B cell (primary cell): ENCODE measurements at regions not wholly inside any gene's neighbourhood (a gene's known extent, or its start where the extent isn't known, plus 50 kb on each side); places are given as distances from the start of the nearest gene placed in this dataset.

ENCODE experiments used
- ATAC-seq: fragments of 200-7000 bp; cut with Tn5 transposase; one replicate; pipeline ENCODE4 v1.10.0; 2021; ENCODE audit warnings: low read depth, mild to moderate bottlenecking, moderate number of reproducible peaks, moderate library complexity
- CTCF ChIA-PET: fragments of 350-600 bp; sonication (Branson Sonifier 250); formaldehyde crosslinking; loops from one replicate; lab custom pipeline; 2021; ENCODE audit warnings: antibody characterized with exemption, inconsistent platforms; lab: Charles Lee
- POLR2A ChIA-PET: fragments of 350-600 bp; sonication (Branson Sonifier 250); formaldehyde crosslinking; loops from one replicate; lab custom pipeline; 2021; ENCODE audit warnings: antibody characterized with exemption; lab: Charles Lee
- DNase-seq: peaks from one replicate; pipeline ENCODE4 v3.0.0; 2013
- H2AFZ ChIP-seq: 2 replicates; pipeline ENCODE4 v1.6.1; 2012; ENCODE audit warnings: mild to moderate bottlenecking, low read depth, low read length; ENCODE audit not compliant: insufficient read depth, poor library complexity, severe bottlenecking
- H3K27ac ChIP-seq, 2 donors: 1 replicate in 1 of 2; 2 replicates in 1 of 2; pipeline ENCODE4 v1.5.1; 2012 to 2013; ENCODE audit warnings: low read length in 2 of 2, mild to moderate bottlenecking in 2 of 2, moderate library complexity in 1 of 2
- H3K27me3 ChIP-seq, 4 experiments: fragments of 200-600 bp in 1 of 4; sonication (generic) in 1 of 4; replicated peaks in 1 of 4; 1 replicate in 2 of 4; 2 replicates in 2 of 4; pipeline versions ENCODE4 v1.6.1 to v1.7.0; 2013 to 2016; ENCODE audit warnings: low read length in 3 of 4, mild to moderate bottlenecking in 2 of 4, mixed read lengths in 1 of 4, moderate library complexity in 1 of 4; ENCODE audit not compliant: insufficient read depth in 4 of 4, control insufficient read depth in 3 of 4; ENCODE audit errors: control extremely low read depth in 1 of 4
- H3K36me3 ChIP-seq, 2 experiments: replicated peaks in 1 of 2; 1 replicate in 1 of 2; 2 replicates in 1 of 2; pipeline versions ENCODE4 v1.6.1 to v1.7.1; 2013; ENCODE audit warnings: low read length in 1 of 2; ENCODE audit not compliant: insufficient read depth in 2 of 2, control insufficient read depth in 1 of 2; ENCODE audit errors: control extremely low read depth in 1 of 2, extremely low read depth in 1 of 2
- H3K4me1 ChIP-seq, 2 donors: fragments of 200-600 bp in 1 of 2; sonication (generic) in 1 of 2; 1 replicate in 1 of 2; 2 replicates in 1 of 2; pipeline versions ENCODE4 v1.5.1 to v1.6.1; 2013 to 2017; ENCODE audit warnings: low read length in 2 of 2; ENCODE audit not compliant: control insufficient read depth in 2 of 2, insufficient read depth in 2 of 2
- H3K4me2 ChIP-seq: replicated peaks from 2 replicates; pipeline ENCODE3; 2012; ENCODE audit warnings: mild to moderate bottlenecking, low read depth, low read length; ENCODE audit not compliant: poor library complexity, severe bottlenecking
- H3K4me3 ChIP-seq, 5 experiments: fragments of 200-600 bp in 1 of 5; sonication (generic) in 1 of 5; 1 replicate in 3 of 5; 2 replicates in 2 of 5; pipeline versions ENCODE4 v1.5.1 to v1.7.0; 2011 to 2016; ENCODE audit warnings: low read length in 4 of 5, mild to moderate bottlenecking in 4 of 5, low read depth in 2 of 5, control low read depth in 1 of 5, moderate library complexity in 1 of 5; ENCODE audit not compliant: insufficient read depth in 1 of 5; ENCODE audit errors: control extremely low read depth in 1 of 5, extremely low read depth in 1 of 5
- H3K79me2 ChIP-seq: fragments of 200-600 bp; sonication (generic); one replicate; pipeline ENCODE4 v1.6.0; 2016; ENCODE audit warnings: low read length; ENCODE audit not compliant: control insufficient read depth, insufficient read depth
- H3K9ac ChIP-seq: fragments of 200-600 bp; sonication (generic); 2 replicates; pipeline ENCODE4 v1.6.1; 2017; ENCODE audit warnings: mild to moderate bottlenecking, low read length, moderate library complexity
- H3K9me3 ChIP-seq, 3 donors: one replicate each; pipeline versions ENCODE4 v1.6.1 to v1.7.1; 2013; ENCODE audit warnings: low read length in 2 of 3; ENCODE audit not compliant: control insufficient read depth in 2 of 3, insufficient read depth in 1 of 3; ENCODE audit errors: control extremely low read depth in 1 of 3
- H4K20me1 ChIP-seq: 2 replicates; pipeline ENCODE4 v1.6.0; 2012; ENCODE audit warnings: mild to moderate bottlenecking, low read length; ENCODE audit not compliant: insufficient read depth, control insufficient read depth, poor library complexity, severe bottlenecking
- H3K27ac Mint-ChIP-seq: one replicate; pipeline ENCODE4 v1.8.0; 2021; ENCODE audit warnings: mixed read lengths
- H3K27me3 Mint-ChIP-seq: one replicate; pipeline ENCODE4 v1.8.0; 2021; ENCODE audit warnings: mixed read lengths
- H3K4me1 Mint-ChIP-seq: one replicate; pipeline ENCODE4 v1.8.0; 2021; ENCODE audit warnings: mixed read lengths
- H3K4me3 Mint-ChIP-seq: one replicate; pipeline ENCODE4 v1.8.0; 2021; ENCODE audit warnings: mixed read lengths
- H3K9me3 Mint-ChIP-seq: one replicate; pipeline ENCODE4 v1.8.0; 2022; ENCODE audit warnings: mixed read lengths; ENCODE audit not compliant: insufficient read depth
- EZH2 ChIP-seq: IDR thresholded peaks from 2 replicates; pipeline ENCODE4 v1.6.1; 2012; ENCODE audit warnings: borderline replicate concordance, low read depth, mild to moderate bottlenecking, moderate library complexity, low read length; ENCODE audit not compliant: insufficient read depth, poor library complexity, severe bottlenecking
- WGBS: methylation state at CpG from one replicate; pipeline ENCODE4 v1.1.5; 2013; ENCODE audit warnings: missing lambda C conversion rate; ENCODE audit not compliant: insufficient coverage; 5-methylcytosine and 5-hydroxymethylcytosine counted together
- intact Hi-C: fragments of 100-400 bp; cut with micrococcal nuclease; formaldehyde crosslinking; loops from one replicate; pipeline ENCODE4 v1.10.0; 2022
- TF ChIP-seq, protein P1 (sequence below): fragments of 200-600 bp; IDR thresholded peaks from one replicate; pipeline ENCODE4 v1.8.0; 2022; ENCODE audit warnings: antibody characterized with exemption, mild to moderate bottlenecking

DNA sequence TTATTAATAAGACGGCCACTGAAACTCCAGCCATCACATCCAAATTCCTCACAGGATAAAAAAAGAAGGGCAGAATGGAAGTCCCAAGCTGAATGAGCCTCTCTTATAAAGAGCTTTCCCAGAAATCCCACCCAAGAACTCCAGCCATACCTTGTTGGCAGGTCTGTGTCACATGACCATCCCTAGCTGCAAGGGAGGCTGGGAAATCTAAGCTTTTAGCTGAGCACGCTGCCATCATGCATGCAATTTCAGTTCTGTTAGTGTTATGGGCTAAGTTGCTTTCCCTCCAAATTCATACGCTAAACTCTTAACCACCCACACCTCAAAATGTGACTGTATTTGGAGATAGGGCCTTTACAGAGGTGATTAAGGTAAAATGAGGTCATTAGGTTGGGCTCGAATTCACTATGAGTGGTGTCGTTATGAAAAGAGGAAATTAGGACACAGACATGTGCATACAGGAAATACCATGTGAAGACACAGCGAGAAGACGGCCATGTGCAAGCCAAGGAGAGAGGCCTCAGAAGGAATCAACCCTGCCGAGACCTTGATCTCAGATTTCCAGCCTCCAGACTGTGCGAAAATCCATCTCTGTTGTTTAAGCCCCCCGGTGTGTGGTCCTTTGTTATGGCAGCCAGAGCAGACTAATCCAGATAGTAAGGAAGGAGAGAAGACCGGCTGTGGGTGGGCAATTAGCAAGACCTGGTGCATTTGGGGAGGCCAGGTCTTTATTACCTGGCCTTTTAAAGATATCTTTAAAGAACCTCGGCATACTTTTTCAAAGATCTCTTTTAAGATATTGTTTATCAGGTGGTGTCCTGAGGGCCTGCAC is 317.6 kb downstream of the BCOR start:
- POLR2A ChIA-PET = no interaction called here
- DNase-seq = no peak
- no peak for TF ChIP-seq EZH2
- TF ChIP-seq, protein P1, sequence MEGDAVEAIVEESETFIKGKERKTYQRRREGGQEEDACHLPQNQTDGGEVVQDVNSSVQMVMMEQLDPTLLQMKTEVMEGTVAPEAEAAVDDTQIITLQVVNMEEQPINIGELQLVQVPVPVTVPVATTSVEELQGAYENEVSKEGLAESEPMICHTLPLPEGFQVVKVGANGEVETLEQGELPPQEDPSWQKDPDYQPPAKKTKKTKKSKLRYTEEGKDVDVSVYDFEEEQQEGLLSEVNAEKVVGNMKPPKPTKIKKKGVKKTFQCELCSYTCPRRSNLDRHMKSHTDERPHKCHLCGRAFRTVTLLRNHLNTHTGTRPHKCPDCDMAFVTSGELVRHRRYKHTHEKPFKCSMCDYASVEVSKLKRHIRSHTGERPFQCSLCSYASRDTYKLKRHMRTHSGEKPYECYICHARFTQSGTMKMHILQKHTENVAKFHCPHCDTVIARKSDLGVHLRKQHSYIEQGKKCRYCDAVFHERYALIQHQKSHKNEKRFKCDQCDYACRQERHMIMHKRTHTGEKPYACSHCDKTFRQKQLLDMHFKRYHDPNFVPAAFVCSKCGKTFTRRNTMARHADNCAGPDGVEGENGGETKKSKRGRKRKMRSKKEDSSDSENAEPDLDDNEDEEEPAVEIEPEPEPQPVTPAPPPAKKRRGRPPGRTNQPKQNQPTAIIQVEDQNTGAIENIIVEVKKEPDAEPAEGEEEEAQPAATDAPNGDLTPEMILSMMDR = no peak

DNA sequence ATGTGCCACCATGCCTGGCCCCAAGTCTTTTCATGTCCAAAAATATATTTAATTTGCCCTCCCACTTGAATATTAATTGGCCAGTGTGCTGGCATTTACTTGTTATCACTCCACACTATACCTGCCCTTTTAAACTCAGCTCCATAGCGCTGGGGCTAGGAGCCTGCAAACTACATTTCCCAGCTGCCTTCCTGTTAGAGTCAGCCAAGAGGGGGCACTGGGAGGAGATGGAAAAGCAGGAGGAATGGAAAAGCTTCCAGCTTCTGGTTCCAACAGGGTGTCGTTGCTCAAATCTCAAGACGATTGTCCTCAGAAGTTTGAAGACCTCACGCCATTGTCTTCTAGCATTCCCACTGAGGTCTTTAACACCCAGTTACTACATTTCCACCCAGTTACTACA is 315.5 kb downstream of the BCOR start:
- no CpG with 5 or more reads among the region's 4 CpGs for WGBS
- no peaks in the 10 kb centered on the region for H3K4me1 ChIP-seq
- CTCF ChIA-PET = no interaction called here
- ATAC-seq = no peak
- no peak overlapping the region for H3K27ac ChIP-seq
- H3K4me3 ChIP-seq = no peak overlapping the region
- intact Hi-C loops = no loop called here
- TF ChIP-seq, protein P1 = no peak
- no peak for TF ChIP-seq EZH2
- DNase-seq = no peak
- H3K9ac ChIP-seq = no peak overlapping the region
- no peak overlapping the region for H2AFZ ChIP-seq
- no peak overlapping the region for H3K4me3 Mint-ChIP-seq
- POLR2A ChIA-PET = interaction anchor here (0.7 kb wide), 1 partner anchor 54 kb away, joined by 4 read pairs; no protein-coding TSS in a partner anchor
- H3K79me2 ChIP-seq = no peaks in the 10 kb centered on the region
- H3K4me1 Mint-ChIP-seq = no peaks in the 10 kb centered on the region
- H3K9me3 Mint-ChIP-seq = peaks cover 7% of the 10 kb centered on the region
- no peak overlapping the region for H3K4me2 ChIP-seq
- no peaks in the 10 kb centered on the region for H3K27me3 ChIP-seq
- H3K9me3 ChIP-seq = peaks cover 0 to 8% (median 3%) of the 10 kb centered on the region in 3 donors
- H4K20me1 ChIP-seq = no peaks in the 10 kb centered on the region
- no peaks in the 10 kb centered on the region for H3K36me3 ChIP-seq
- no peak overlapping the region for H3K27ac Mint-ChIP-seq
- H3K27me3 Mint-ChIP-seq = no peaks in the 10 kb centered on the region

More for the DNA sequence above, 317.6 kb downstream of the BCOR start:
- Mint-ChIP-seq H3K9me3 (peaks cover 7% of the 10 kb centered on the region), H3K4me1 (no peaks in the 10 kb centered on the region), H3K27me3 (no peaks in the 10 kb centered on the region), H3K27ac (no peak overlapping the region), H3K4me3 (no peak overlapping the region)
- Histone ChIP-seq H3K36me3 (no peaks in the 10 kb centered on the region), H3K9ac (no peak overlapping the region), H3K4me1 (no peaks in the 10 kb centered on the region), H3K27me3 (no peaks in the 10 kb centered on the region), H4K20me1 (no peaks in the 10 kb centered on the region), H3K4me2 (no peak overlapping the region), H2AFZ (no peak overlapping the region), H3K4me3 (no peak overlapping the region), H3K79me2 (no peaks in the 10 kb centered on the region), H3K9me3 (peaks cover 0 to 8% (median 3%) of the 10 kb centered on the region in 3 donors), H3K27ac (no peak overlapping the region)
- WGBS = 0% methylated on average over 3 of the region's 12 CpGs
- CTCF ChIA-PET = no interaction called here
- ATAC-seq = no peak
- intact Hi-C loops = no loop called here
